ENCODE measurements at regions not wholly inside any gene's neighbourhood (a gene's known extent, or its start where the extent isn't known, plus 50 kb on each side); places are given as distances from the start of the nearest gene placed in this dataset.

DNA sequence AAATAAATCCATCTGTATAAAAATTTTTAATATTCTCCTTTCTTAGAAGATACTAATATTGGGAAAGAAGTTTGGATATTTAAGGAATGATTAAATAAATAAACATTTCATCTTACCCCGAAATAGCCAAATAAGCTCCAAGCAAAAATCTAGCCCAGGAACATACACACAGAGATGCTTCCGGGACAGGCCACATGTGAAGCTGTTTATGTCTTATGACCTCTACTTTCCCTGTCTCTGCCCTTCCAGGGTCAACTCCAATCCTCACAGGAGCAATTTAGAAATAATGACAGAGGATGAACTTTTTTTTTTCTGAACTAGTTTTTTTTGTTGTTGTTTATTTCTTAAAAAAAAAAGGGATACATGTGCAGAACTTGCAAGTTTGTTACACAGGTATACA, 89.4 kb downstream of the BTG1 start:
- no peak for DNase-seq (ENCODE audit: low spot score)
- in situ Hi-C loops (cut with MboI; ENCODE audit: low sequenced_read_pairs, unreplicated experiment): no loop called here
- TF ChIP-seq CTCF (IDR thresholded peaks at IDR 0.05; ENCODE audit: borderline replicate concordance, control extremely low read depth, extremely low read depth, insufficient read depth, missing control alignments): no peak

DNA sequence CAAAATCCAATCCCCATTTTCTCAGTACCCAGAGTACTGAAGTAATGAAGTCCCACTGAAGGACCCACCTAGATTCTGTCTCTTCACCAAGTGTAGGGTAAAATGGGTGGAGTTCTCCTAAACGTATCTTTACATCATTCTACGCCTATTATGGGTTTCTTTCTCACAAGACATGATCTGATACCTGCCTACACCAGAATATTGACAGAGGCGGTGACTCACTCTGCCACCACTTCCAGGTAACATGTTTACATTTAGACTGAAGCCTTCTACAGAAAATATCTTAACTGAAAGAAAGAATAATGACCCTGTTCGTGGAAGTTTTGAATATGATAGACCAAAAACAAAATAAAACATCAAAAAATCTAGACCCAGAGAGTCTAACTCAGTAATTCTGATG, 89.8 kb downstream of the BTG1 start:
- in situ Hi-C loops (cut with MboI; ENCODE audit: low sequenced_read_pairs, unreplicated experiment): no loop called here
- DNase-seq (ENCODE audit: low spot score): no peak

GRCh38 chr12:92051441-92051840, 94.2 kb downstream of the BTG1 start:
- in situ Hi-C loops (cut with MboI; ENCODE audit: low sequenced_read_pairs, unreplicated experiment): no loop called here
- no peak for TF ChIP-seq CTCF (IDR thresholded peaks at IDR 0.05; ENCODE audit: borderline replicate concordance, control extremely low read depth, extremely low read depth, insufficient read depth, missing control alignments)
- no peak for DNase-seq (ENCODE audit: low spot score)

More for the DNA sequence above, 89.8 kb downstream of the BTG1 start:
- no peak for TF ChIP-seq CTCF (IDR thresholded peaks at IDR 0.05; ENCODE audit: borderline replicate concordance, control extremely low read depth, extremely low read depth, insufficient read depth, missing control alignments)

DNA sequence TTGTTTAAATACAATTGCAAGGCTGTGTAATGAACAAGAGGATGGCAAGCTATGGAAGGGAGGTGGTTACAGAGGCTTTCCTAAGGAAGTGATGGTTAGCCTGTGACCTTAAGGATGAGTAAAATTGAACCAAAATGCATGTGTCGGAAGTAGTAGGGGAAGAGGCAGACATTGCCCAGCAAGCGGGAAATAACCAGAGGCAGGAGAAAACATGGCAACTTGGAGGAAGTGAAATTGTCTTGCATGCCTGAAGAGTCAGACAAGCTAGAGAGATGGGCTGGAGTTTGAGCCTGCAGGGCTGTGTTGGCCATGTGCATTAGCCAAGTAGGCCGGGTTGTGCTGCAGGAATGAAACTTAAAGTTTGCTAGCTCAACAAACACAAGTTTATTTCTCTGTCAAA, 96.2 kb downstream of the BTG1 start:
- DNase-seq (ENCODE audit: low spot score): no peak
- in situ Hi-C loops (cut with MboI; ENCODE audit: low sequenced_read_pairs, unreplicated experiment): no loop called here
- TF ChIP-seq CTCF (IDR thresholded peaks at IDR 0.05; ENCODE audit: borderline replicate concordance, control extremely low read depth, extremely low read depth, insufficient read depth, missing control alignments): no peak

GRCh38 chr12:92047393-92047826, 98.2 kb downstream of the BTG1 start:
- no peak for TF ChIP-seq CTCF (IDR thresholded peaks at IDR 0.05; ENCODE audit: borderline replicate concordance, control extremely low read depth, extremely low read depth, insufficient read depth, missing control alignments)
- in situ Hi-C loops (cut with MboI; ENCODE audit: low sequenced_read_pairs, unreplicated experiment): no loop called here
- no peak for DNase-seq (ENCODE audit: low spot score)

DNA sequence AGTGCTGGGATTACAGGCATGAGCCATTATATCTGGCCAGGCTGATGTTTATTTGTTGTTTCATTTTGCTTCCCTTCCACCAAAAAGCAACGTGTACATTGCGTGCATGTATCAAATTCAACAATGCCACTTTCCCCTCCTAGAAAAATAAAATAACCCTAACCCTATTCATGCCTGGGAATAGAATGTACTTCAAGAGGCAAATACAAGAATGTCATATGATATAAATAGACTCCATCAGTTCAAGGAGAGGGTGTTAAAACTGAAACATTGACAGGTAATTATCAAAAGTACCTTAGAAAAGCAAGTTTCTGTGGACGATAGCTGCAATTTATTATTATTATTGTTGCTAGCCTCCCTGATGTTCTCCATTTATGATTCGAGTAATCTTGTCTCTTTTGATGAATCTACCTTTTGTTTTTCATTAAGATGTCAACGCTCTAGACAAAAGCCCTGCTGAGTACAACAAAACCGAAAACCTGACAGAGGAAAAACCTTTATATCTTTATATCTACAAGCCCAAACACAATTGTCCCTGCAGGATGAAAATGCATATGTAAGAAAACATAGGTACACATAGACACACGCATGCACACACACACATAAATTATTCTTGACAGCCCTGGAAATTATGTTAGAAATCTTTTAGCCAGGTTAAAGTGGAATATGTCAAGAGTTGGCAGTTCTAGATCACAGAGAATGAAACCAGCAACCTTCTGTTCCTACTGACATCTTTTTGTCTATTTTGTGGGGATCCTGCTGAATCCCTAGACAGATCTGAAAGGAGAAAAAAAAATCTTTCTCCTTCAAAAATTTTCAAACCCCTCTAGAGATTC, 98.9 kb downstream of the BTG1 start:
- in situ Hi-C loops (cut with MboI; ENCODE audit: low sequenced_read_pairs, unreplicated experiment): no loop called here
- TF ChIP-seq CTCF (IDR thresholded peaks at IDR 0.05; ENCODE audit: borderline replicate concordance, control extremely low read depth, extremely low read depth, insufficient read depth, missing control alignments): no peak
- DNase-seq (ENCODE audit: low spot score): no peak

Data from GM13976 (cell line).